Liver (tissue), 8 donors: ENCODE measurements at regions not wholly inside any gene's neighbourhood (a gene's known extent, or its start where the extent isn't known, plus 50 kb on each side); places are given as distances from the start of the nearest gene placed in this dataset.

Experiments
- DNase-seq: peaks from one replicate; pipeline ENCODE4 v3.0.0-alpha.2; 2017; ENCODE audit warnings: low spot score
- H3K27ac ChIP-seq, 2 donors: one replicate each; pipeline ENCODE4 v1.7.0; 2013; ENCODE audit warnings: inconsistent platforms in 2 of 2, low read length in 2 of 2, control low read depth in 1 of 2, low read depth in 1 of 2, mild to moderate bottlenecking in 1 of 2
- H3K27me3 ChIP-seq, 4 donors: one replicate each; pipeline versions ENCODE4 v1.6.1 to v1.7.0; 2013; ENCODE audit warnings: low read length in 3 of 4, inconsistent platforms in 1 of 4, mild to moderate bottlenecking in 1 of 4, moderate library complexity in 1 of 4; ENCODE audit not compliant: control insufficient read depth in 4 of 4, insufficient read depth in 4 of 4
- H3K36me3 ChIP-seq, 4 donors: one replicate each; pipeline versions ENCODE4 v1.6.1 to v1.7.0; 2013; ENCODE audit warnings: low read length in 3 of 4, mild to moderate bottlenecking in 3 of 4, low read depth in 1 of 4, moderate library complexity in 1 of 4; ENCODE audit not compliant: control insufficient read depth in 4 of 4, insufficient read depth in 3 of 4
- H3K4me1 ChIP-seq, 4 donors: one replicate each; pipeline versions ENCODE4 v1.6.1 to v1.7.0; 2013; ENCODE audit warnings: low read length in 3 of 4, mild to moderate bottlenecking in 3 of 4, moderate library complexity in 1 of 4; ENCODE audit not compliant: control insufficient read depth in 4 of 4, insufficient read depth in 4 of 4
- H3K4me3 ChIP-seq, 3 donors: one replicate each; pipeline versions ENCODE4 v1.6.1 to v1.7.0; 2013; ENCODE audit warnings: low read length in 3 of 3, control low read depth in 1 of 3, low read depth in 1 of 3, mild to moderate bottlenecking in 1 of 3
- H3K9ac ChIP-seq, 2 donors: one replicate each; pipeline ENCODE4 v1.7.0; 2013; ENCODE audit warnings: low read length in 2 of 2, mild to moderate bottlenecking in 2 of 2, moderate library complexity in 2 of 2, control low read depth in 1 of 2, low read depth in 1 of 2
- H3K9me3 ChIP-seq, 4 donors: one replicate each; pipeline versions ENCODE4 v1.6.1 to v1.7.0; 2013; ENCODE audit warnings: low read length in 3 of 4; ENCODE audit not compliant: control insufficient read depth in 4 of 4
- EGR1 ChIP-seq, 2 donors: IDR thresholded peaks; 2 replicates each; pipeline ENCODE4 v1.6.1; 2016 to 2018; ENCODE audit warnings: antibody characterized with exemption in 2 of 2, low read depth in 2 of 2
- FOXA1 ChIP-seq: IDR thresholded peaks from 2 replicates; pipeline ENCODE4 v1.6.1; 2016; ENCODE audit warnings: antibody characterized with exemption
- FOXA2 ChIP-seq: IDR thresholded peaks from 2 replicates; pipeline ENCODE4 v1.6.1; 2016; ENCODE audit warnings: antibody characterized with exemption
- GABPA ChIP-seq, 2 donors: IDR thresholded peaks in 1 of 2; conservative IDR thresholded peaks in 1 of 2; 2 replicates each; pipeline ENCODE4 v1.6.1; 2016; ENCODE audit warnings: antibody characterized with exemption in 2 of 2, mild to moderate bottlenecking in 1 of 2, moderate library complexity in 1 of 2
- HNF4A ChIP-seq, 2 donors: conservative IDR thresholded peaks; 2 replicates each; pipeline ENCODE4 v1.6.1; 2016; ENCODE audit warnings: antibody characterized with exemption in 2 of 2, mild to moderate bottlenecking in 2 of 2
- HNF4G ChIP-seq: IDR thresholded peaks from 2 replicates; pipeline ENCODE4 v1.6.1; 2016; ENCODE audit warnings: antibody characterized with exemption
- JUND ChIP-seq, 2 donors: IDR thresholded peaks; 2 replicates each; pipeline ENCODE4 v1.6.1; 2016; ENCODE audit warnings: antibody characterized with exemption in 2 of 2
- NR2F2 ChIP-seq: IDR thresholded peaks from 2 replicates; pipeline ENCODE4 v1.6.1; 2016; ENCODE audit warnings: antibody characterized with exemption
- RAD21 ChIP-seq, 2 donors: IDR thresholded peaks; 2 replicates each; pipeline ENCODE4 v1.6.1; 2016; ENCODE audit warnings: antibody characterized with exemption in 2 of 2, mild to moderate bottlenecking in 2 of 2
- RXRA ChIP-seq, 2 donors: IDR thresholded peaks; 2 replicates each; pipeline ENCODE4 v1.6.1; 2017 to 2018; ENCODE audit warnings: antibody characterized with exemption in 2 of 2, mild to moderate bottlenecking in 1 of 2
- SP1 ChIP-seq: IDR thresholded peaks from 2 replicates; pipeline ENCODE4 v1.6.1; 2018; ENCODE audit warnings: antibody characterized with exemption, mild to moderate bottlenecking
- TAF1 ChIP-seq: conservative IDR thresholded peaks from 2 replicates; pipeline ENCODE4 v1.6.1; 2016; ENCODE audit warnings: antibody characterized with exemption, mild to moderate bottlenecking
- YY1 ChIP-seq: IDR thresholded peaks from 2 replicates; pipeline ENCODE4 v1.6.1; 2016; ENCODE audit warnings: antibody characterized with exemption, mild to moderate bottlenecking
- WGBS: extraction: QIAGEN DNeasy Blood & Tissue Kit; methylation state at CpG from one replicate; pipeline ENCODE4 v1.1.7; 2013; 5-methylcytosine and 5-hydroxymethylcytosine counted together
- TF ChIP-seq, protein P1 (sequence below): fragments of 150-350 bp; IDR thresholded peaks from 2 replicates; pipeline ENCODE4 v1.5.1; 2017; ENCODE audit warnings: improper control_type of control experiment, low read depth, low read length; ENCODE audit not compliant: missing input control
- TF ChIP-seq, protein P2 (sequence below): IDR thresholded peaks from 2 replicates; pipeline ENCODE4 v1.6.1; 2016; ENCODE audit warnings: antibody characterized with exemption
- TF ChIP-seq, protein P3 (sequence below): IDR thresholded peaks from 2 replicates; pipeline ENCODE4 v1.6.1; 2016; ENCODE audit warnings: antibody characterized with exemption
- TF ChIP-seq, protein P4 (sequence below): IDR thresholded peaks from 2 replicates; pipeline ENCODE4 v1.6.1; 2016; ENCODE audit warnings: antibody characterized with exemption, mild to moderate bottlenecking
- donor health status: healthy.
- donor health status: healthy.
- donor health status: healthy.
- donor health status: healthy.
- donor health status: healthy.

DNA sequence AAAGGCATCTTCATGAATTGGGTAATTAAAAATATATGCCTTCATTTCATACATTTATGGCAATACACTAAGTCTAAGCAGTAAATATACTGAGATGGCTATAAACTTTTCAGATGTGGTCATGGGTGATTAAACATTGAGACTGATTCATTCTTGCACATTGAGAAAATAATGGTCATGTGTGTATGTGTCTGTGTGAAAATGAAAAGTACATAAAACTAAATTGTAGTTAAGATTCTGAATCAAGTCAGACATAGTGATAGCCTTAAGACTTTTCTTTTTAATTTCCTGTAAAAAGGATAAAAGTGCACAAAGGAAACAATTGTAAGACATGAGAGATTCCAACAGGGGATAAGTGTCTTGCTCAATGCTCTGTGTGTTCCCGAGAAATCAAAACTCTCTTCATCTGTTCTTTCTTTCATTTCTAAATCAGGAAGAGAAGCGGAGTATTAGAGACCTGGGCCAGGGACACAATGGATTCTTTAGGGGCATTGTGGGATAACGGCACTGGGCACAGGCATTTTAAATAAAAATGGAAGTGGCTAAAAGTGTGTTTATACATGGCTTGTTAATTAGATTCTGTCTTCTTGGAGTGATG, 69.8 kb upstream of the AGR3 start:
- no peak for TF ChIP-seq JUND (IDR thresholded peaks at IDR 0.05)
- TF ChIP-seq HNF4G: no peak
- Histone ChIP-seq H3K9ac (no peak overlapping the region), H3K36me3 (no peaks in the 10 kb centered on the region), H3K27ac (no peak overlapping the region), H3K9me3 (peaks cover 0 to 5% (median 0%) of the 10 kb centered on the region in 4 donors), H3K4me3 (no peak overlapping the region), H3K4me1 (no peaks in the 10 kb centered on the region), H3K27me3 (no peaks in the 10 kb centered on the region)
- WGBS: 92% methylated on average over 3 of the region's 3 CpGs
- no peak for DNase-seq

DNA sequence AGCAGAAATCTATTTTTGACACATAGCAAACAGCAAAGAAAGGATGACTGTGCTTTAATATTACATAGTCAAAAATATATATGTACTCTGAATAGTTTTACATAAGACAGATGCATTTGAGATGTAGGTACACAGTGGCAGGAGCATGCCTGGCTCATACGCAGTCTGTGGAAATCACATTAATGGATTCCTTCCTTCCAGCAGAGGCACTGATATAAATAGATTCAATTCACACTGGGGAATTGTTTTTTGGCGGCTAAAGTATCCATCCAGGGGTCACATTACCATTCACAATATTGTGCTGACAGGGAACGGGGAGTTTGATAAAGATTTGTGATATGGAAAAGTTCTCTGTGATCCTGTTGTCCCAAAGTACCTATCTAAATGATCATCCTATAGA, 72.5 kb upstream of the AGR3 start:
- Histone ChIP-seq H3K4me1 (peaks cover 0 to 7% (median 0%) of the 10 kb centered on the region in 4 donors), H3K9me3 (no peaks in the 10 kb centered on the region), H3K9ac (no peak overlapping the region), H3K27me3 (no peaks in the 10 kb centered on the region), H3K4me3 (no peak overlapping the region), H3K27ac (no peak overlapping the region), H3K36me3 (no peaks in the 10 kb centered on the region)
- WGBS: 81% methylated on average over 3 of the region's 3 CpGs
- TF ChIP-seq HNF4A (conservative IDR thresholded peaks at IDR 0.05) (no peak), FOXA1 (no peak), FOXA2 (no peak), TAF1 (no peak), RXRA (IDR thresholded peaks at IDR 0.05) (no peak), NR2F2 (no peak), SP1 (no peak)
- TF ChIP-seq, protein P1, sequence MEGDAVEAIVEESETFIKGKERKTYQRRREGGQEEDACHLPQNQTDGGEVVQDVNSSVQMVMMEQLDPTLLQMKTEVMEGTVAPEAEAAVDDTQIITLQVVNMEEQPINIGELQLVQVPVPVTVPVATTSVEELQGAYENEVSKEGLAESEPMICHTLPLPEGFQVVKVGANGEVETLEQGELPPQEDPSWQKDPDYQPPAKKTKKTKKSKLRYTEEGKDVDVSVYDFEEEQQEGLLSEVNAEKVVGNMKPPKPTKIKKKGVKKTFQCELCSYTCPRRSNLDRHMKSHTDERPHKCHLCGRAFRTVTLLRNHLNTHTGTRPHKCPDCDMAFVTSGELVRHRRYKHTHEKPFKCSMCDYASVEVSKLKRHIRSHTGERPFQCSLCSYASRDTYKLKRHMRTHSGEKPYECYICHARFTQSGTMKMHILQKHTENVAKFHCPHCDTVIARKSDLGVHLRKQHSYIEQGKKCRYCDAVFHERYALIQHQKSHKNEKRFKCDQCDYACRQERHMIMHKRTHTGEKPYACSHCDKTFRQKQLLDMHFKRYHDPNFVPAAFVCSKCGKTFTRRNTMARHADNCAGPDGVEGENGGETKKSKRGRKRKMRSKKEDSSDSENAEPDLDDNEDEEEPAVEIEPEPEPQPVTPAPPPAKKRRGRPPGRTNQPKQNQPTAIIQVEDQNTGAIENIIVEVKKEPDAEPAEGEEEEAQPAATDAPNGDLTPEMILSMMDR: no peak
- TF ChIP-seq, protein P2, sequence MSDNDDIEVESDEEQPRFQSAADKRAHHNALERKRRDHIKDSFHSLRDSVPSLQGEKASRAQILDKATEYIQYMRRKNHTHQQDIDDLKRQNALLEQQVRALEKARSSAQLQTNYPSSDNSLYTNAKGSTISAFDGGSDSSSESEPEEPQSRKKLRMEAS: no peak
- DNase-seq: no peak

DNA sequence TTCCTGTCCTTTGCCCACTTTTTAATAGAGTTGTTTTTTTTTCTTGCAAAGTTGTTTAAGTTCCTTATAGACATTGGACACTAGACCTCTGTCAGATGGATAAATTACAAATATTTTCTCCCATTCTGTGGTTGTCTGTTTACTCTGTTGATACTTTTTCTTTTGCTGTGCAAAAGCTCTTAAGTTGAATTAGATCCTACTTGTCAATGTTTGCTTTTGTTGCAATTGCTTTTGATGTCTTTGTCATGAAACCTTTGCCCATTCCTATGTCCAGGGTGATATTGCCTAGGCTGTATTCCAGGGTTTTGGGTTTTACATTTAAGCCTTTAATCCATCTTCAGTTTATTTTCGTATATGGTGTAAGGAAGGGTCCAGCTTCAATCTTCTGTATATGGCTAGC, 76.9 kb upstream of the AGR3 start:
- no peaks in the 10 kb centered on the region for H3K9me3 ChIP-seq
- 35% methylated on average over 1 of the region's 1 CpG for WGBS
- no peaks in the 10 kb centered on the region for H3K36me3 ChIP-seq
- no peaks in the 10 kb centered on the region for H3K27me3 ChIP-seq
- H3K27ac ChIP-seq: no peak overlapping the region
- no peak overlapping the region for H3K9ac ChIP-seq
- peaks cover 0 to 7% (median 0%) of the 10 kb centered on the region in 4 donors for H3K4me1 ChIP-seq
- TF ChIP-seq FOXA1 (no peak), JUND (IDR thresholded peaks at IDR 0.05) (peak in 1 of 2 donors; percentile 22), RAD21 (IDR thresholded peaks at IDR 0.05) (peak in 1 of 2 donors; percentile 4), SP1 (no peak), EGR1 (IDR thresholded peaks at IDR 0.05; ENCODE audit: low read depth in 2 of 2) (no peak), RXRA (IDR thresholded peaks at IDR 0.05) (peak in 1 of 2 donors; percentile 29), HNF4G (peak; percentile 23), FOXA2 (peak; percentile 39), HNF4A (conservative IDR thresholded peaks at IDR 0.05) (peak; percentile 57 to 72), GABPA (IDR thresholded peaks at IDR 0.05 in 1 of 2, conservative IDR thresholded peaks at IDR 0.05 in 1 of 2) (no peak), NR2F2 (no peak), YY1 (peak; percentile 9)
- TF ChIP-seq, protein P1: no peak
- TF ChIP-seq, protein P3, sequence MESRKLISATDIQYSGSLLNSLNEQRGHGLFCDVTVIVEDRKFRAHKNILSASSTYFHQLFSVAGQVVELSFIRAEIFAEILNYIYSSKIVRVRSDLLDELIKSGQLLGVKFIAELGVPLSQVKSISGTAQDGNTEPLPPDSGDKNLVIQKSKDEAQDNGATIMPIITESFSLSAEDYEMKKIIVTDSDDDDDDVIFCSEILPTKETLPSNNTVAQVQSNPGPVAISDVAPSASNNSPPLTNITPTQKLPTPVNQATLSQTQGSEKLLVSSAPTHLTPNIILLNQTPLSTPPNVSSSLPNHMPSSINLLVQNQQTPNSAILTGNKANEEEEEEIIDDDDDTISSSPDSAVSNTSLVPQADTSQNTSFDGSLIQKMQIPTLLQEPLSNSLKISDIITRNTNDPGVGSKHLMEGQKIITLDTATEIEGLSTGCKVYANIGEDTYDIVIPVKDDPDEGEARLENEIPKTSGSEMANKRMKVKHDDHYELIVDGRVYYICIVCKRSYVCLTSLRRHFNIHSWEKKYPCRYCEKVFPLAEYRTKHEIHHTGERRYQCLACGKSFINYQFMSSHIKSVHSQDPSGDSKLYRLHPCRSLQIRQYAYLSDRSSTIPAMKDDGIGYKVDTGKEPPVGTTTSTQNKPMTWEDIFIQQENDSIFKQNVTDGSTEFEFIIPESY: no peak
- TF ChIP-seq, protein P4, sequence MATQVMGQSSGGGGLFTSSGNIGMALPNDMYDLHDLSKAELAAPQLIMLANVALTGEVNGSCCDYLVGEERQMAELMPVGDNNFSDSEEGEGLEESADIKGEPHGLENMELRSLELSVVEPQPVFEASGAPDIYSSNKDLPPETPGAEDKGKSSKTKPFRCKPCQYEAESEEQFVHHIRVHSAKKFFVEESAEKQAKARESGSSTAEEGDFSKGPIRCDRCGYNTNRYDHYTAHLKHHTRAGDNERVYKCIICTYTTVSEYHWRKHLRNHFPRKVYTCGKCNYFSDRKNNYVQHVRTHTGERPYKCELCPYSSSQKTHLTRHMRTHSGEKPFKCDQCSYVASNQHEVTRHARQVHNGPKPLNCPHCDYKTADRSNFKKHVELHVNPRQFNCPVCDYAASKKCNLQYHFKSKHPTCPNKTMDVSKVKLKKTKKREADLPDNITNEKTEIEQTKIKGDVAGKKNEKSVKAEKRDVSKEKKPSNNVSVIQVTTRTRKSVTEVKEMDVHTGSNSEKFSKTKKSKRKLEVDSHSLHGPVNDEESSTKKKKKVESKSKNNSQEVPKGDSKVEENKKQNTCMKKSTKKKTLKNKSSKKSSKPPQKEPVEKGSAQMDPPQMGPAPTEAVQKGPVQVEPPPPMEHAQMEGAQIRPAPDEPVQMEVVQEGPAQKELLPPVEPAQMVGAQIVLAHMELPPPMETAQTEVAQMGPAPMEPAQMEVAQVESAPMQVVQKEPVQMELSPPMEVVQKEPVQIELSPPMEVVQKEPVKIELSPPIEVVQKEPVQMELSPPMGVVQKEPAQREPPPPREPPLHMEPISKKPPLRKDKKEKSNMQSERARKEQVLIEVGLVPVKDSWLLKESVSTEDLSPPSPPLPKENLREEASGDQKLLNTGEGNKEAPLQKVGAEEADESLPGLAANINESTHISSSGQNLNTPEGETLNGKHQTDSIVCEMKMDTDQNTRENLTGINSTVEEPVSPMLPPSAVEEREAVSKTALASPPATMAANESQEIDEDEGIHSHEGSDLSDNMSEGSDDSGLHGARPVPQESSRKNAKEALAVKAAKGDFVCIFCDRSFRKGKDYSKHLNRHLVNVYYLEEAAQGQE: no peak
- no peak for DNase-seq
- H3K4me3 ChIP-seq: no peak overlapping the region
